ENCODE measurements at regions not wholly inside any gene's neighbourhood (a gene's known extent, or its start where the extent isn't known, plus 50 kb on each side); places are given as distances from the start of the nearest gene placed in this dataset.

- no peak for TF ChIP-seq CTCF (IDR thresholded peaks at IDR 0.05)
- no peak for TF ChIP-seq POLR2A (IDR thresholded peaks at IDR 0.05)
- no peak for TF ChIP-seq POLR2AphosphoS5 (IDR thresholded peaks at IDR 0.05)
- no peaks in the 10 kb centered on the region for H3K27me3 ChIP-seq (replicated peaks; ENCODE audit: insufficient read depth)
- no peak overlapping the region for H3K27ac ChIP-seq
- no peaks in the 10 kb centered on the region for H3K4me1 ChIP-seq (replicated peaks)
- no peaks in the 10 kb centered on the region for H3K36me3 ChIP-seq
- no peaks in the 10 kb centered on the region for H3K9me3 ChIP-seq
- H3K4me3 ChIP-seq: no peak overlapping the region
- intact Hi-C loops (cut with DNase I): no loop called here
- no peak for DNase-seq (ENCODE audit: low spot score)
- 87% methylated on average over 9 of the region's 9 CpGs for WGBS
Measured at GRCh38 chr6:149212892-149213801, 104.4 kb upstream of the TAB2 start.

- no peak for DNase-seq (ENCODE audit: low spot score)
- no peaks in the 10 kb centered on the region for H3K9me3 ChIP-seq
- no peaks in the 10 kb centered on the region for H3K27me3 ChIP-seq (replicated peaks; ENCODE audit: insufficient read depth)
- H3K4me1 ChIP-seq (replicated peaks): no peaks in the 10 kb centered on the region
- no peak overlapping the region for H3K4me3 ChIP-seq
- intact Hi-C loops (cut with DNase I): no loop called here
- no peak overlapping the region for H3K27ac ChIP-seq
- no peaks in the 10 kb centered on the region for H3K36me3 ChIP-seq
- 95% methylated on average over 4 of the region's 4 CpGs for WGBS
- TF ChIP-seq POLR2AphosphoS5 (IDR thresholded peaks at IDR 0.05): no peak
- no peak for TF ChIP-seq POLR2A (IDR thresholded peaks at IDR 0.05)
- TF ChIP-seq CTCF (IDR thresholded peaks at IDR 0.05): no peak
Measured at GRCh38 chr6:149213829-149214228, 103.7 kb upstream of the TAB2 start.

- Histone ChIP-seq H3K27ac (no peak overlapping the region), H3K4me3 (no peak overlapping the region), H3K27me3 (replicated peaks; ENCODE audit: insufficient read depth) (no peaks in the 10 kb centered on the region), H3K9me3 (no peaks in the 10 kb centered on the region), H3K4me1 (replicated peaks) (no peaks in the 10 kb centered on the region), H3K36me3 (no peaks in the 10 kb centered on the region)
- DNase-seq (ENCODE audit: low spot score): no peak
- 91% methylated on average over 4 of the region's 4 CpGs for WGBS
- intact Hi-C loops (cut with DNase I): no loop called here
- TF ChIP-seq CTCF (IDR thresholded peaks at IDR 0.05) (no peak), POLR2A (IDR thresholded peaks at IDR 0.05) (no peak), POLR2AphosphoS5 (IDR thresholded peaks at IDR 0.05) (no peak)
Measured at GRCh38 chr6:149216459-149216858, 101.1 kb upstream of the TAB2 start.

GRCh38 chr6:149217466-149217888, 100.0 kb upstream of the TAB2 start:
- H3K4me1 ChIP-seq (replicated peaks): no peaks in the 10 kb centered on the region

More at GRCh38 chr6:149217466-149217888, 100.0 kb upstream of the TAB2 start:
- Histone ChIP-seq H3K27ac (no peak overlapping the region), H3K36me3 (no peaks in the 10 kb centered on the region), H3K4me3 (no peak overlapping the region), H3K27me3 (replicated peaks; ENCODE audit: insufficient read depth) (no peaks in the 10 kb centered on the region), H3K9me3 (no peaks in the 10 kb centered on the region)
- no peak for DNase-seq (ENCODE audit: low spot score)
- intact Hi-C loops (cut with DNase I): no loop called here
- no peak for TF ChIP-seq CTCF (IDR thresholded peaks at IDR 0.05)
- no peak for TF ChIP-seq POLR2A (IDR thresholded peaks at IDR 0.05)
- no peak for TF ChIP-seq POLR2AphosphoS5 (IDR thresholded peaks at IDR 0.05)
